Islet of Langerhans (tissue), 1 donor: ENCODE measurements at regions not wholly inside any gene's neighbourhood (a gene's known extent, or its start where the extent isn't known, plus 50 kb on each side); places are given as distances from the start of the nearest gene placed in this dataset.
"Not testable (repeated sequence)": the region's sequence is repeated elsewhere in the genome, so short reads cannot be mapped to it uniquely, and the experiment has no call there.

ENCODE experiments used
- FAIRE-seq: peaks from one replicate; lab custom pipeline; 2011; peaks lifted over from hg19 to GRCh38; lab: Jason Lieb, UNC

DNA sequence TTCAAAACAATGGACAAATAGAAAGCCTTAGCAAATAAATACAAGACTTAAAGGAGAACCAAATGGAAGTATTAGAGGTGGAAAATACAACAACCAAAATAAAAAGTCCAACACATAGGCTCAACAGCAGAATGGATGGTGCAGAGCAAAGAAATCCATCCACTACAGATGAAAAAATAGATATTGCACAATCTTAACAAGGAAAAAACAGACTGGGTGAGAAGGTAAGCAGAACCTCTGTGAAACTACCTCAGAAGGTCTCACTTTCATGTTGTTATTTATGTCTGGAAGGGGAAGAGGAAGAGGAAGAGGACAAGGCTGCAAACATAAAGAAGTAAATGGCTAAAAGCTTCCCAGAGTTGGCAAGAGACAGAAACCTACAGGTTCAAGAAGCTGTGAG is 158.7 kb upstream of the NBPF11 start:
- no peak for FAIRE-seq

DNA sequence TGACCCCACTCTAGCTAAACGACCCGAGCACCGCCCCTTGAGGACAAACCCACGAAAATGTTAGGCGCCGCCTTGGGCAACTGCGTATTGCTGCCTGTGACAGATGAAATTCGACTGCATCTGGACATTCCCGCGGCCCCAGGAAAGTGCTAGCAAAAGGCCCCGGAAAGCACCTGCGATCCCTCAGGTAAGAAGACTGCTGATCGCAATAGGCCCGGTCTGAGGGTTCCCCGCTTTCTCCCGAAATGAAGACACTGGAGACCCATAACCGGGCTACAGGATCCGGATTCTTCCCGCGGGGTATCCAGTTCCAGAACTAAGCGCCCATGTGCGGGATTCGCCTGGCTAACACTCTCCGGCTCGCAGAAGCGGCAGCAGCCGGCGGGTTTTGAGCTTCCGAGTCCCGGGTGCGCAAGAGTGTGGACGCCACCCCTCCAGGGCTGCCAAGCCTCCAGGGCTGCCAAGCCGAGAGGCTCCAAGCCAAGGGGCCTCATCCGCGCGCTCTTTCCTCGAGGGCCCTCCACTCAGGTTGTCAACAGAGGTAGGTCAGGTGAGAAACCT is 157.9 kb upstream of the NBPF11 start:
- no peak for FAIRE-seq

DNA sequence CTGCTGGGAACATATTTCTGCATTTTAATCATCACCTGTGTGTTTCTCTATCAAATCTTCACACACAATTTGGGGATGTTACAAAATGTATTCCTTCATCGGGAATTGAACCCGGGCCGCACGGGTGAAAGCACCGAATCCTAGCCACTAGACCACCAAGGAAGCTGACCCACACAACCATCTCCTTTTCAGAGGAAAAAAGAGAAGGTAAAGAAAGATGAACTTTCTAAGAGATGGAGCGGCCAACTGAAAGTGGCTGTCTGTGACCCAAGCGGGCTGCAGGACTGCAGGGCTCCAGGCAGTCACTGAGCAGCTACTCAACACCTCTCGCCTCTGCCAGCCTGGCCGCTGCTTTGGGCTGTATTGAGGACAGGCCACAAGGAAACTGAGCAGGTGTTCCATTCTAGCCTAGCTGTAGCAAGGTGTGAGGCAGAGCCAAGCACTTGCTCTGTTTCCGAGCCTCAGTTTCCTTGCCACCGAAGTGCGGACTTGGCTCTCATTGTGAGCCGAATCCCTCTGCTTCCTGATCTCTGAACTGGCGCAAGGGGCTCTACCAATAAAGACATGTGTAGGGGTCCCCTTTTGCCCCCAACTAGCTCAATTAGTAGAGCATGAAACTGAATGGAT is 156.9 kb upstream of the NBPF11 start:
- no peak for FAIRE-seq

DNA sequence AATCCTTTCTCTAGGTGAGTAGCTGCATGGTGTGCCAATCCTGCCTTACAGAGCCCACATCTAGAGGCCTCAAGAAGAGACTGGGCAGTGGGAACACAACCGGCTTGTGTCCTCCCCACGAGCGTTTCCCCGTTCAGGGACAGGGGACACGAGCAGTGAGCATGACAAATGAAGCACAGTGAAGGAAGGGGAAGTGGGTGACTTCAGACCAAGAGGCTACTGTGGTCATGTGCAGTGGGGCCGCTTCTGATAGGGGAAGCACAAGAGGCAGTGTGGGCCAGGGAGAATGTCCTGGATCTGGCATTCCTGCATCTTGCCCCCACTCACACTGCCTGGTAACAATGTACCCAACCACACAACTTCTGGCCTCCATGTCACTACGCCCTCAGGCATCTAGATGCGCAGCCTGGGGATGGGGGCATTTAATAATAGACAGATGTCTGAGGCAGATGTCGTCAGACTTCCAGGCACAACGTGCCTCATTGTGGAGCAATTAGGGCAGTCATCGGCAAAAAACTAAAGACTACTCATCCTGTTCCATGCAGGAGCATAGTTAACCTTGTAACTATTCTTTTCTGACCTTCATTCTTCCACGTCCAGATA is 155.6 kb upstream of the NBPF11 start:
- FAIRE-seq = no peak

DNA sequence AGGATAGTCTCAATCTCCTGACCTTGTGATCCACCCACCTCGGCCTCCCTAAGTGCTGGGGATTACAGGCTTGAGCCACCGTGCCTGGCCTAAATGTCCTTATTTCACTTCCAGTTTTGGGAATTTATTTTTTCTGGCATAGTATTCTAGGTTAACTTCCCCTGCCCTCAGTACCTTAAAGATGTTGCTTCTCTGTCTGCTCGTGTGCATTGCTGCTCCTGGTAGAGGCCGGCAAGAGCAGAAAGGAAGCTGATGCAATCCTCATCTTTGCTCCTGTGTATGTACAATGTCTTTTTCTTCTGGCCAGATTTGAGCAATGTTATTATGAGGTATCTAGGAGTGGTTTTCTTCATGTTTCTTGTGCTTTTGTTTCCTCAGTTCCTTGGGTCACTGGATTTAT is 152.9 kb upstream of the NBPF11 start:
- FAIRE-seq = not testable (repeated sequence)

DNA sequence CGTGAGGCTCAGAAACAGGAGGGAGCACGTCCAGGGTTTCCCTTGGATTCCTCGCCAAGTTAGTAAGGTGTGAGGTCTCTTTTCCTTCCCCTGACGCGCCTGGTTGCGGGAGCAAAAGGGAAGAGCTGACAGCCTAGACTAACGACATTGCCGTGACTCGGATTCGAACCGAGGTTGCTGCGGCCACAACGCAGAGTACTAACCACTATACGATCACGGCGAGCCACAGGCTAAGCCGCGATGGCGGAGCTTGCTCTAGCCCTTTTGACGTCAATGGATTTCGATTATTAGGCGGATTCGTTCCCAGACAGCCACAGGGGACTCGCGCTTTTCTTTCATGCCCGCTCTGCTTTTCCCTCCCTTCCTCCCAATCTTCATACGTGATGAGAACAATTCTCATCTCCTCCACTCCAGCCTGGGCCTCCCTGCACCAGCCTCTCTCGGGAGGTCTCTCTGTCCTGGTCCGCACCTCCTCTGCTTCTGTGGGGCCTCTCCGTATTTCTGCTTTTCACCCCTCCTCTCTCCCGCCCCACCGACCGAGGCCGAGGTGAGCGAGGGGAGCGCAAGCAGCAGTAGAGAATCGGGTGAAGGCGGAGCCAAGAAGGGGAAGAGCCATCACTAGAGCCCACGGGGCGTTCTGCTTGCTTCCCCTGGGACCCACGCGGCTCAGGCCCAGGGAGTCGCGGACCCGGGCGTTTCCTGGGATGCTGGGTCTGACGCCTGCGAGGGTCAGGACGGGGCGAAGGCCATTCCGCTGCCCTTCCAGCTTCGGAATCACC is 150.7 kb upstream of the NBPF11 start:
- not testable (repeated sequence) for FAIRE-seq

DNA sequence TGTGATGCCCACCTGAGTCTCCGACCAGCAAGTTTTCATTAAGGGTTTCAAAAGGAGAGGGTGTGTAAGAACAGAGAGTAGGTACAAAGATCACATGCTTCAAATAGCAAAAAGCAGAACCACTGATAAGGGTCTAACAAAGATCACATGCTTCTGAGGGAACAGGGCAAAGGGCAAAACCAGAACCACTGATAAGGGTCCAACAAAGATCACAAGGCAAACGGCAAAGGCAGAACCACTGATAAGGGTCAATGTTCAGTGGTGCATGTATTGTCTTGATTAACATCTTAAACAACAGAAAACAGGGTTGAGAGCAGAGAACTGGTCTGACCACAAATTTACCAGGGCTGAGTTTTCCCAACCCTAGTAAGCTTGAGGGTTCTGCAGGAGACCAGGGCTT is 145.8 kb upstream of the NBPF11 start:
- FAIRE-seq = not testable (repeated sequence)

DNA sequence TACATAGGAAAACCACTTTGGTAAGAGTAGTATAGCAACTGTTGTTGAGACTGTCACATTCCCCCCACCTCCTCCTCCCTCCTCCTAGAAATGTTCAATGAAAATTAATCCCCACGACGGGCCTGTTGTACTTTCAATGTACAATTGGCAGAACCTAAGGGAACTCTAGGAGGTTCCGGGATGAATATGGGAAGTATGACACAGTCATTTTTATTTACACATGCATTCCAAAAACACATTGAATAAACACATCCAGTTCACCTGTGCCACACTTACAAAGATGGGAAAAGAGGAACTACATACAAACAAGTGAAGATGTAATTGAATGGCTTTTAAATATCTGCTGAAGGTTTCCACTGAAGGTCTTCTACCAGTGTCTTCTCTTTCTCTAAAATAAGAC is 144.4 kb upstream of the NBPF11 start:
- no peak for FAIRE-seq

DNA sequence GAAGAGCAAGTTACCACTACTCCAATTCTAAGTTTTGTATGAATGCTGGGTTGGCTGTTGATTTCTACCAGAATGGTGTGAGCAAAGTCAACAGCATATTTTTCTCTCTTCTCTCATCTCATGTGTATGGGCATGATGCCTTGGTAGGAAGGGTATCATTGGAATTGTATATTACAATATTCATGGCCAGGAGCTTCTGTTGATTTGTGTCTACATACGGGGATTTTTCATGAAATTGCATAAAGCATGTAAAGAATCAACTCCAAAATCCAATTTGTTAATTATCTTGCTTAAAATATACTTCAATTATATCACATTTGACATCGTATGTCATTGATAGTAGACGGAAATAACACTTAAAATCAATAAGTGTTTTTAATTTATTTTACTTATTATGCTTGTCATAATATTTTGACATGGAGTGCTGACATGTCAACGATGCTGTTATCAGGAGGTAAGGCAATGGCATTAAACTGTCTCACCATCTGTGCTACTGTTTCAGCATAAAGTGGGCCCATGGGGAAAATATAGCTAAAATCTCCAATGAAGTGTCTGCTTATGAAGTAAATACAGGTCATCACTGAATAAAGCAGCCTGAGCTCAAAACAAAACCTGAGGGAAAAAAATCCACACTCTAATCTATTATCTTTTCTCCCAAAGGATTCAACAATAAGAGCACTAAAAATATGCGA is 142.2 kb upstream of the NBPF11 start:
- no peak for FAIRE-seq

DNA sequence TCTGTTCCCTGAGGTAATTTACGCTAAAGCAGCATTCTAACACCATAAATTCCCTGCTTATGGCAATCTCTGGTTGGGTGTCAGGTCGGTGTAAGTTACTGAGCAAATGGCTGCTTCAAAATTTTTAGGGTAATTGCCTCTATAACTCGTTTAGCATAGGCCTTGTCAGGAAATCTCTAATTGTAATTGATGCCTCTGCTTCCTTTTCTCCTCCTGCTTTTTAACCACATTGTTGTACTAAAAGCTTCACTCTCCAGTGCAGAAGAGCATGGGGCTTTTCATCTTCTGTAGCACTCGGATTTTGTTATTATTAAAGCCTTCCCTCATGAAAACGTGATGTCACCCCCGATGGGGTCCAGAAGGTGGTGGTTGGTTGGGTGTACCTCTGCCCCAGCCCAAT is 141.6 kb upstream of the NBPF11 start:
- no peak for FAIRE-seq

DNA sequence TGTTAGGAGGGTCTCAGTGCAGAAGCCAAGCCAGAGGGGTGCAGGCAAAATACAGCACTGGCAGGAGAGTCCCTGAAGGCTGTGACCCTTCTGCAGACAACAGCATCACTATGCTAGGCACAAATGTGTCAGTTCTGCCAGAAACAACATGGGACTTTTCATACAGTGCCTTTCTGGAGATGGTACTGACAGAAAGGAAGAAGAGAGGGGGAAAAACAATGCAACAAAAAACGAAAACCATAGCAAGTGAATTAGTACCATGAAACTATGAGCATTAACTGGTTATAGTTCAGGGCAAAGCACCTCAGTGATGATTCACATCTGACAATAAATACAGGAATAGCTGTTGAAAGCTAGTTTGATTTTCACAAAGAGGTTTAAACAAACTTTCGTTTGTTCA is 140.8 kb upstream of the NBPF11 start:
- FAIRE-seq = no peak

DNA sequence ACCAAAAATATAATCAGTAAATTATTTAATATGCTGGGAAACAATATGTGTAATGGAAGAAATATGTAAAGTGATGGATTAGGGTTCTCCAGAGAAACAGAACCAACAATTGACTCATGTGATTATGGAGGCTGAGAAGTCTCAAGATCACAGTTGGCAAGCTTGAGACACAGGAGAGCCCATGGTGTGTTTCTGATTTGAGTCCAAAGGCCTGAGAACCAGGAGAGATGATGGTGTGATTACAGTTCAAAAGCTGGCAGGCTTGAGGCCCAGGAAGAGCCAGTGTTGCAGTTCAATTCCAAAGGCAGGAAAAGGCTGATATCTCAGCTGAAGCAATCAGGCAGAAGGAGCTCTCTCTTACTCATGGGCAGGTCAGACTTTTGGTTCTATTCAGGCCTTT is 138.8 kb upstream of the NBPF11 start:
- no peak for FAIRE-seq

DNA sequence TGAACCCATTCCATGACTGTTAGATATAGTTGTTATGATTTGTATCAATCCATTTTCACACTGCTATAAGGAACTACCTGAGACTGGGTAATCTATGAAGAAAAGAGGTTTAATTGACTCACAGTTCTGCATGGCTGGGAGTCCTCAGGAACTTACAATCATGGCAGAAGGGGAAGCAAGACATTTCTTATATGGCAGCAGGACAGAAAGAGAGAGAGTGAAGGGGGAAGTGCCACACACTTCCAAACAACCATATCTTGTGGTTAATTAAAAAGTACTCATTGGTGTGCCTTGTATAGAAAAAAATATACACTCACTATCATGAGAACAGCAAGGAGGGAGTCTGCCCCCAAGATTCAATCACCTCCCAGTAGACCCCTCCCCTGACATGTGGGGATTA is 137.6 kb upstream of the NBPF11 start:
- FAIRE-seq = no peak

DNA sequence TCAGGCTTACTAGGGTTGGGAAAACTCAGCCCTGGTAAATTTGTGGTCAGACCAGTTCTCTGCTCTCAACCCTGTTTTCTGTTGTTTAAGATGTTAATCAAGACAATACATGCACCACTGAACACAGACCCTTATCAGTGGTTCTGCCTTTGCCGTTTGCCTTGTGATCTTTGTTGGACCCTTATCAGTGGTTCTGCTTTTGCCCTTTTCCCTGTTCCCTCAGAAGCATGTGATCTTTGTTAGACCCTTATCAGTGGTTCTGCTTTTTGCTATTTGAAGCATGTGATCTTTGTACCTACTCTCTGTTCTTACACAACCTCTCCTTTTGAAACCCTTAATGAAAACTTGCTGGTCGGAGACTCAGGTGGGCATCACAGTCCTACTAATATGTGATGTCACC is 133.9 kb upstream of the NBPF11 start:
- FAIRE-seq = not testable (repeated sequence)

DNA sequence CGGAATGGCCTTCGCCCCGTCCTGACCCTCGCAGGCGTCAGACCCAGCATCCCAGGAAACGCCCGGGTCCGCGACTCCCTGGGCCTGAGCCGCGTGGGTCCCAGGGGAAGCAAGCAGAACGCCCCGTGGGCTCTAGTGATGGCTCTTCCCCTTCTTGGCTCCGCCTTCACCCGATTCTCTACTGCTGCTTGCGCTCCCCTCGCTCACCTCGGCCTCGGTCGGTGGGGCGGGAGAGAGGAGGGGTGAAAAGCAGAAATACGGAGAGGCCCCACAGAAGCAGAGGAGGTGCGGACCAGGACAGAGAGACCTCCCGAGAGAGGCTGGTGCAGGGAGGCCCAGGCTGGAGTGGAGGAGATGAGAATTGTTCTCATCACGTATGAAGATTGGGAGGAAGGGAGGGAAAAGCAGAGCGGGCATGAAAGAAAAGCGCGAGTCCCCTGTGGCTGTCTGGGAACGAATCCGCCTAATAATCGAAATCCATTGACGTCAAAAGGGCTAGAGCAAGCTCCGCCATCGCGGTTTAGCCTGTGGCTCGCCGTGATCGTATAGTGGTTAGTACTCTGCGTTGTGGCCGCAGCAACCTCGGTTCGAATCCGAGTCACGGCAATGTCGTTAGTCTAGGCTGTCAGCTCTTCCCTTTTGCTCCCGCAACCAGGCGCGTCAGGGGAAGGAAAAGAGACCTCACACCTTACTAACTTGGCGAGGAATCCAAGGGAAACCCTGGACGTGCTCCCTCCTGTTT is 128.9 kb upstream of the NBPF11 start:
- not testable (repeated sequence) for FAIRE-seq

DNA sequence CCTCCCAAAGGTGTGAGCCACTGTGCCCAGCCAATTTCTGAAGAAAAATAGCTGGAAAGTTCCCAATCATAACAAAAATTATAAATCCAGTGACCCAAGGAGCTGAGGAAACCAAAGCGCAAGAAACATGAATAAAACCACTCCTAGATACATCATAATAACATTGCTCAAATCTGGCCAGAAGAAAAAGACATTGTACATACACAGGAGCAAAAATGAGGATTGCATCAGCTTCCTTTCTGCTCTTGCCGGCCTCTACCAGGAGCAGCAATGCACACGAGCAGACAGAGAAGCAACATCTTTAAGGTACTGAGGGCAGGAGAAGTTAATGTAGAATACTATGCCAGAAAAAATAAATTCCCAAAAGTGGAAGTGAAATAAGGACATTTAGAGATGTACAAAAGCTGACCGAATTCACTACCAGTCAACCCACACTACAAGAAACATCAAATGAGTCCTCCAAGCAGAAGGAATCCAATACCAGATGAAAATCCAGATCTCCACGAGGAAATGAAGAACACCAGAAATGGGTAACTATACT is 127.0 kb upstream of the NBPF11 start:
- FAIRE-seq = not testable (repeated sequence)

DNA sequence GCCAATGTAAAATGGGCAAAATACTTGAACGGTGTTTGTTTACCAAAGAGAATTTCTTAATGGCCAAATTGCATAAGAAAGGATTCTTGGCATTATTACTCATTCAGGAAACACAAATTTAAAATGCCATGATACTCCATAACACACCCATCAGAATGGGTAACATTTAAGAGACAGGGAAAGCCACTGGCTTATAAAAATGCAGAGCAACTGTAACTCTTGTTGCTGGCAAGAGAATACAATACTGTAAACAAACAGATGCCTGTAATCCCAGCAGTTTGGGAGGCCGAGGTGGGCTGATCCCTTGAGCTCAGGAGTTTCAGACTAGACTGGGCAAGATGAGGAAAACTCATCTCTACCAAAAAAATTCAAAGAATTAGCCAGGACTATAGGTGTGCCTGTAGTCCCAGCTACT is 125.8 kb upstream of the NBPF11 start:
- not testable (repeated sequence) for FAIRE-seq

DNA sequence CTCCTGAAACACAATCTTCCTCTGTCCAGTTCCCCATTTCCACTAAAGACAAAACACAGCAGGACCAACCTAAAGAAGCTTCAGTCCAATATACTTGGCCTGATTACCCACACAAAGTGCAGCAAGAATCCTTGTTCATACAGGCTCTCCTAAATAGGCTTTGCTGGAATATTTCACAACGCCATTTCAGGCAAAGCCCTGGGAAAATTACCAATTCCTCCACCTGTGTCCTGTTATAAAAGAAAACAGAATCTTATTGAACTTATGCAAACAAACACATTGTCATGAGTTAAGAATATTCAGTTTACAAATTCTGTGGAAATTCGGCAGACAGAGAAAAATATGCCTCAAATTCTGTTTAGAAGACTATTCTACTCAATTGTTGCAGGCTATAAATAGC is 115.0 kb upstream of the NBPF11 start:
- FAIRE-seq = not testable (repeated sequence)

DNA sequence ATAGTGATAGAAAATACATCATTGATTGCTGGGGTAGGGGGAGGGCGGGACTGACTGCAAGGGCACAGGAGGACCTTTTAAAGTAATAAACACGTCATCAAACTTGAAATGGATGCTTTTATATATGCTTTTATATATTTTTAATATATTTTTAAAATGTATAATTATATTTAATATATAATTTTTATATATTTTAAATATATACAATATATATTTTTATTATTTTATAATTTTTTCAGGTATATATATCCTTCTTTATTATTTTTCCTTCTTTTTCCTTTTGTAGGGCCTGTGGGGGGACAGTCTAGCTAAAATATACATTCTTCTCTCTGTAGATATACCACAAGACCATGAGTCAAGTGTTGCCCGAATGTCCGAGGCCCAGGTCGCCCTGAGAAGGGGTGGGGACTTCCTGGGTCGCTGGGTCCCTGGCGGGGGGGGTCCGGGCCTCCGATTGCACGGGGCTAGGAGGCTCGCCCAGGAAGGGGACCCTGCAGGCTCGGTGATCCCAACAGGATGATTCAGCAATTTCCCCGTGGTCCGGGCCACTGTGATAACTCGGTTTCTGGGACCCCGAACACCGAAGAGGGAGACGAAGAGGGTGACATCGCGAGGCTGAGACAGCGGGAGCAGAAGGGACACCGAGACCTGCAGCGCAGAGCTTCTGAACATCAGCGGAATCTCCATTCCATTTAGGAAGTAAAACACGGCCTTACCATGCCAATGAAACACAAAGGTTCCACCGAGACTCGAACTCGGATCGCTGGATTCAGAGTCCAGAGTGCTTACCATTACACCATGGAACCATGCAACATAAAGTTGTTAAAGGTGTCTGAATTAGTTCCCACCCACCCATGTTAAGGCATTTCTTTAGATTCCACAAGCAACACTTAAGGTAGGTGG is 112.5 kb upstream of the NBPF11 start:
- FAIRE-seq = no peak

DNA sequence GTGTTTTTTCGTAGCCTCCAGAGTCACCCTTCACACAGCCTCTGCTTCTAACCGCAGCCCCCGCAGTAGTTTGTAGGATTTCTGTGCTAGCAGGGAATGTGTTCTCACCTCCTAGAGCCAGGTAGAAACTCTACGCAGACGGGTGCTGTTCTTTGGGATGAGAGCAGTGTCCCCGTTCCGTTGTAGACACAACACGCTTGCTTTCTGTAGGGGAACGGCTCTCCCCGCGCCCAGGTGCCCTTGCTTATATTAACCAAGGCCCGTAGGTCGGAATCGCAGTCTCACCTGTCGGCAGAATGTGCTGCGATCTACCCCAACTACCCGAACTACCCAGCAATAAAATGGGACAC is 111.8 kb upstream of the NBPF11 start:
- no peak for FAIRE-seq
